ENCODE measurements at regions not wholly inside any gene's neighbourhood (a gene's known extent, or its start where the extent isn't known, plus 50 kb on each side); places are given as distances from the start of the nearest gene placed in this dataset.

GRCh38 chr7:85673876-85674275 is 487.0 kb upstream of the SEMA3D start:
- DNase-seq (ENCODE audit: low read depth) = no peak

- no peak for DNase-seq (ENCODE audit: low read depth)
These were observed 482.4 kb upstream of the SEMA3D start for GRCh38 chr7:85669225-85669624.

GRCh38 chr7:85664341-85664740 is 477.5 kb upstream of the SEMA3D start:
- DNase-seq (ENCODE audit: low read depth) = no peak

GRCh38 chr7:85659364-85659763 is 472.5 kb upstream of the SEMA3D start:
- peak; percentile 30 for DNase-seq (ENCODE audit: low read depth)

- DNase-seq (ENCODE audit: low read depth) = peak; percentile 4
These were observed 468.4 kb upstream of the SEMA3D start for GRCh38 chr7:85655252-85655651.

- DNase-seq (ENCODE audit: low read depth) = no peak
These were observed 457.4 kb upstream of the SEMA3D start for GRCh38 chr7:85644272-85644671.

- DNase-seq (ENCODE audit: low read depth) = no peak
These were observed 454.5 kb upstream of the SEMA3D start for GRCh38 chr7:85641331-85641730.

GRCh38 chr7:85638394-85638793 is 451.5 kb upstream of the SEMA3D start:
- no peak for DNase-seq (ENCODE audit: low read depth)

GRCh38 chr7:85634951-85635350 is 448.1 kb upstream of the SEMA3D start:
- DNase-seq (ENCODE audit: low read depth) = no peak

GRCh38 chr7:85630904-85631600 is 444.2 kb upstream of the SEMA3D start:
- DNase-seq (ENCODE audit: low read depth) = no peak

- peak; percentile 13 for DNase-seq (ENCODE audit: low read depth)
These were observed 441.1 kb upstream of the SEMA3D start for GRCh38 chr7:85627791-85628586.

- DNase-seq (ENCODE audit: low read depth) = no peak
These were observed 435.2 kb upstream of the SEMA3D start for GRCh38 chr7:85622059-85622458.

- DNase-seq (ENCODE audit: low read depth) = no peak
These were observed 434.3 kb upstream of the SEMA3D start for GRCh38 chr7:85620936-85621685.

- DNase-seq (ENCODE audit: low read depth) = no peak
These were observed 432.4 kb upstream of the SEMA3D start for GRCh38 chr7:85619236-85619635.

- DNase-seq (ENCODE audit: low read depth) = no peak
These were observed 427.8 kb upstream of the SEMA3D start for GRCh38 chr7:85614684-85615083.

- no peak for DNase-seq (ENCODE audit: low read depth)
These were observed 425.7 kb upstream of the SEMA3D start for GRCh38 chr7:85612514-85612913.

- no peak for DNase-seq (ENCODE audit: low read depth)
These were observed 421.9 kb upstream of the SEMA3D start for GRCh38 chr7:85608804-85609203.

GRCh38 chr7:85602196-85602595 is 415.3 kb upstream of the SEMA3D start:
- DNase-seq (ENCODE audit: low read depth) = no peak

- DNase-seq (ENCODE audit: low read depth) = no peak
These were observed 413.5 kb upstream of the SEMA3D start for GRCh38 chr7:85600395-85600794.

GRCh38 chr7:85596827-85597226 is 410.0 kb upstream of the SEMA3D start:
- no peak for DNase-seq (ENCODE audit: low read depth)

GRCh38 chr7:85595750-85596178 is 408.9 kb upstream of the SEMA3D start:
- DNase-seq (ENCODE audit: low read depth) = no peak

GRCh38 chr7:85593355-85593754 is 406.5 kb upstream of the SEMA3D start:
- DNase-seq (ENCODE audit: low read depth) = no peak

- no peak for DNase-seq (ENCODE audit: low read depth)
These were observed 400.9 kb upstream of the SEMA3D start for GRCh38 chr7:85587785-85588184.

All from Daoy (cell line).